Heart left ventricle (tissue), 16 donors: ENCODE measurements at regions not wholly inside any gene's neighbourhood (a gene's known extent, or its start where the extent isn't known, plus 50 kb on each side); places are given as distances from the start of the nearest gene placed in this dataset.

Experiments
- ATAC-seq, 4 donors: fragments of 200-7000 bp; cut with Tn5 transposase; one replicate each; pipeline ENCODE4 v1.9.1; 2020 to 2022; ENCODE audit warnings: moderate library complexity in 4 of 4, mild to moderate bottlenecking in 3 of 4, moderate number of reproducible peaks in 1 of 4
- DNase-seq, 5 donors: peaks; one replicate each; pipeline ENCODE4 v3.0.0-alpha.2; 2020
- H3K27ac ChIP-seq, 12 donors: fragments of 200-600 bp; sonication (generic) in 4 of 12; one replicate each; pipeline versions ENCODE4 v1.5.0 to v1.8.0; 2016 to 2022; ENCODE audit warnings: mild to moderate bottlenecking in 2 of 12
- H3K27me3 ChIP-seq, 9 donors: fragments of 200-600 bp; sonication (generic) in 2 of 9; one replicate each; pipeline versions ENCODE4 v1.5.1 to v1.8.0; 2016 to 2022; ENCODE audit warnings: mild to moderate bottlenecking in 3 of 9
- H3K36me3 ChIP-seq, 9 donors: fragments of 200-600 bp; sonication (generic) in 2 of 9; one replicate each; pipeline versions ENCODE4 v1.5.0 to v1.8.0; 2018 to 2022; ENCODE audit warnings: mild to moderate bottlenecking in 2 of 9
- H3K4me1 ChIP-seq, 12 donors: fragments of 200-600 bp; sonication (generic) in 4 of 12; one replicate each; pipeline versions ENCODE4 v1.5.0 to v1.8.0; 2016 to 2022; ENCODE audit warnings: mild to moderate bottlenecking in 3 of 12
- H3K4me3 ChIP-seq, 12 donors: fragments of 200-600 bp; sonication (generic) in 4 of 12; one replicate each; pipeline versions ENCODE4 v1.5.0 to v1.8.0; 2017 to 2022; ENCODE audit warnings: mild to moderate bottlenecking in 9 of 12, moderate library complexity in 4 of 12
- H3K9me3 ChIP-seq, 12 donors: fragments of 200-600 bp; sonication (generic) in 4 of 12; one replicate each; pipeline versions ENCODE4 v1.5.0 to v1.8.0; 2016 to 2022; ENCODE audit warnings: mild to moderate bottlenecking in 1 of 12
- POLR2A ChIP-seq, 2 donors: fragments of 450-650 bp; IDR thresholded peaks; one replicate each; pipeline ENCODE4 v1.6.1; 2017; ENCODE audit warnings: antibody characterized with exemption in 2 of 2, mild to moderate bottlenecking in 2 of 2, moderate library complexity in 2 of 2
- WGBS, 4 donors: extraction: QIAGEN DNeasy Blood & Tissue Kit in 2 of 4; methylation state at CpG; one replicate each; pipeline versions ENCODE4 v1.1.5 to v1.1.7; 2013 to 2018; 5-methylcytosine and 5-hydroxymethylcytosine counted together
- intact Hi-C, 10 donors: fragments of 100-400 bp; cut with DNase I; formaldehyde crosslinking; loops; one replicate each; pipeline versions ENCODE4 v1.11.1 to v1.14.2; 2022
- TF ChIP-seq, protein P1 (sequence below), 12 donors: fragments of 200-600 bp; sonication (generic) in 4 of 12; IDR thresholded peaks; one replicate each; pipeline versions ENCODE4 v1.5.0 to v1.8.0; 2018 to 2022; ENCODE audit warnings: antibody characterized with exemption in 12 of 12, mild to moderate bottlenecking in 5 of 12
- donor health status: ischemic (EF 13 %, LVEDD 7.1; RV severe dilation, severe dysfunction).
- donor health status: healthy with polysubstance abuse.
- donor health status: DM: no; HTN: yes; CAD: no.
- donor health status: DM: no; HTN: no; CAD: no.
- donor health status: ischemic (EF 25% LVEDD 6.9; RV normal size, moderate dysfunction).
- donor health status: ischemic (EF 25% LVEDD 5.7; RV mildly dilated, moderate dysfunction).
- donor health status: healthy.
- donor health status: DM: yes; HTN: yes; CAD: no.
- donor health status: ischemic (EF 35%, LVEDD 5.7; RV mildly dilated, moderate dysfunction).
- donor health status: nonischemic (EF 11% LVEDD 7.7; RV severe dilation, severe dysfunction).
- donor health status: DM: yes; HTN: yes; CAD: no.
- donor health status: PGD.
- donor health status: ischemic (EF 29% LVEDD 5.4; RV normal size, mild dysfunction).
- donor health status: nonischemic (EF 23%, LVEDD 6.1; RV moderate dilation, normal function).

DNA sequence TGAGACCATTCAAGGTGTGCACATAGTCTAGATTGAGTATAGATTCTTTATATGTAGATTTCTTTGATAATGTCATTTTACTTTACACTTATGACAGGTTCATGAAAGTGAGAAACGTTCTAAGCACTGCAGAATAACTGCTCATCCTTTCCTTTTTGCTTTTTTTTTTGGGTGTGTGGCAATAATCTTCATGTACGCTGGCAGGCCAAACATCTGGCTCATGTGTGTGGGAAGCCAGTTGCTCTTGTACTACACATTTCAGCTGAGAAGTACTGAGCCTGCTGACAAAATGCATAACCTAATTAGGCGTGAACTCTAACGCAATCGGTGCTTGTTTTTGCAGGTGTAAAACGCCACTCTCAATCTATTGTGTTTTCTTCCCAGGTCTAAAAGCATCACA, 350.8 kb upstream of the KAZN start:
- 68 to 81% (median 74%) methylated on average over 6 of the region's 6 CpGs for WGBS, 4 donors
- Histone ChIP-seq H3K36me3 (no peaks in the 10 kb centered on the region), H3K4me1 (no peaks in the 10 kb centered on the region), H3K27me3 (peaks cover 0 to 5% (median 0%) of the 10 kb centered on the region in 9 donors), H3K9me3 (no peaks in the 10 kb centered on the region), H3K27ac (no peak overlapping the region), H3K4me3 (no peak overlapping the region)
- no peak for DNase-seq
- TF ChIP-seq POLR2A (IDR thresholded peaks at IDR 0.05) = no peak
- TF ChIP-seq, protein P1, sequence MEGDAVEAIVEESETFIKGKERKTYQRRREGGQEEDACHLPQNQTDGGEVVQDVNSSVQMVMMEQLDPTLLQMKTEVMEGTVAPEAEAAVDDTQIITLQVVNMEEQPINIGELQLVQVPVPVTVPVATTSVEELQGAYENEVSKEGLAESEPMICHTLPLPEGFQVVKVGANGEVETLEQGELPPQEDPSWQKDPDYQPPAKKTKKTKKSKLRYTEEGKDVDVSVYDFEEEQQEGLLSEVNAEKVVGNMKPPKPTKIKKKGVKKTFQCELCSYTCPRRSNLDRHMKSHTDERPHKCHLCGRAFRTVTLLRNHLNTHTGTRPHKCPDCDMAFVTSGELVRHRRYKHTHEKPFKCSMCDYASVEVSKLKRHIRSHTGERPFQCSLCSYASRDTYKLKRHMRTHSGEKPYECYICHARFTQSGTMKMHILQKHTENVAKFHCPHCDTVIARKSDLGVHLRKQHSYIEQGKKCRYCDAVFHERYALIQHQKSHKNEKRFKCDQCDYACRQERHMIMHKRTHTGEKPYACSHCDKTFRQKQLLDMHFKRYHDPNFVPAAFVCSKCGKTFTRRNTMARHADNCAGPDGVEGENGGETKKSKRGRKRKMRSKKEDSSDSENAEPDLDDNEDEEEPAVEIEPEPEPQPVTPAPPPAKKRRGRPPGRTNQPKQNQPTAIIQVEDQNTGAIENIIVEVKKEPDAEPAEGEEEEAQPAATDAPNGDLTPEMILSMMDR (IDR thresholded peaks at IDR 0.05) = no peak
- no peak for ATAC-seq
- intact Hi-C loops = no loop called here

DNA sequence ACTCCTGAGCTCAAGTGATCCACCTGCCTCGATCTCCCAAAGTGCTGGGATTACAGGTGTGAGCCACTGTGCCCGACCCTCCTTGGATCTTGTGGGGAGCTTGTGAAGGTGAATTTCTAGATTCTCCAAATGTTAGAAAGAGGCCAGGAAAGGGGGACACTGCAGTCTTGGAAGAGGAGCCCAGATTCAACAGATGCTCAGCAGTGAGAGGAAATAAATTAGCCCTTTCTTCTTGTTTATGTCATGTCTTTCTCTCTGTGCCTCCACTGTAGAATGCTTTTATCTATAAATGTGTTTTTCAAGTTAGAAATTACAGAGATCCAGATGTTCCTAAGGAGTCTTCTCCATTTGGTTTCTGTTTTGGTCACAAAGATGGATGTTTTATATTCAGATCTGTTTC, 346.6 kb upstream of the KAZN start:
- H3K36me3 ChIP-seq = no peaks in the 10 kb centered on the region
- H3K4me1 ChIP-seq = peaks cover 0 to 3% (median 0%) of the 10 kb centered on the region in 12 donors
- ATAC-seq = no peak
- DNase-seq = no peak
- no peak overlapping the region for H3K4me3 ChIP-seq
- TF ChIP-seq, protein P1 (IDR thresholded peaks at IDR 0.05) = no peak
- no peak for TF ChIP-seq POLR2A (IDR thresholded peaks at IDR 0.05)
- intact Hi-C loops = no loop called here
- H3K27ac ChIP-seq = no peak overlapping the region
- H3K9me3 ChIP-seq = no peaks in the 10 kb centered on the region
- WGBS, 4 donors = 67 to 92% (median 83%) methylated on average over 2 of the region's 2 CpGs
- H3K27me3 ChIP-seq = peaks cover 0 to 5% (median 0%) of the 10 kb centered on the region in 9 donors

DNA sequence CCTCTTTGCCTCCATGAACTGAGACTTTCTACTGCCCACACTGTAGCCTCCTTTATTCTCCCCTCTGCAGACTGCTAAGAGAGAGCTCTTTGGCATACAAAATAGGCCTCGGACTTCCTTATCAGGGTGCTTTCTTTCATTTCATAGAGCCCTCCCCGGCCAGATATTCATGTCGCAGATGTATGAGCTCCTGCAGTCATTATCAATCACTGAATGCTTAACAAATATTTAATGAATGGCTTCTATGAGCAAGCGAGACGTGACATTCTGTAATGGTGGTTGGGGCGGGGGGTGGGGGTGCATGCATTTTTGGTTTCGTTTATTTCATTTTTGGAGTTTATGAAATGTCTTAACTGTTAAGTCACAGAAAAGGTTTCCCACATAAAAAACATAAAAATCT, 344.8 kb upstream of the KAZN start:
- Histone ChIP-seq H3K27me3 (peaks cover 0 to 5% (median 0%) of the 10 kb centered on the region in 9 donors), H3K9me3 (no peaks in the 10 kb centered on the region), H3K36me3 (no peaks in the 10 kb centered on the region), H3K4me3 (no peak overlapping the region), H3K4me1 (peaks cover 0 to 4% (median 0%) of the 10 kb centered on the region in 12 donors), H3K27ac (no peak overlapping the region)
- DNase-seq = no peak
- intact Hi-C loops = no loop called here
- TF ChIP-seq POLR2A (IDR thresholded peaks at IDR 0.05) = no peak
- TF ChIP-seq, protein P1 (IDR thresholded peaks at IDR 0.05) = no peak
- 71 to 80% (median 77%) methylated on average over 7 of the region's 7 CpGs for WGBS, 4 donors
- ATAC-seq = no peak

DNA sequence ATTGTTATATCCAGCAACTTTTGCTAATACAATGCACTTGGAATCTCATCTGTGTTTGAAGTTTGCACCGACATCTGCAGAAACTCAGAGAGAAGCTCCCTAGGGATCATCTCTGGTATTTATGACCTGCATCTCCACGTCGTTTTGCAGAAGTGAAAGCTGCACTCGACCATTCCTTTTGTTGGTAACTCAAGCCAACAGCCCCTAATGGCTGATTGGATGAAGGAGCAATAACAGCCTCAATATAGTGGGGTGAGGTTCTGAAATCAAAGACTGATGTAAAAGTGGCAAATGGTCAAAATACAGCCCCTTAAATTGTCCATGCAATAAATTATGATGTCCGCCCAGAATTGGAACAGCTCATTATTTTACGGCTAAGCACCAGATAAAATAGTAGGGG, 344.2 kb upstream of the KAZN start:
- H3K9me3 ChIP-seq = no peaks in the 10 kb centered on the region
- H3K36me3 ChIP-seq = no peaks in the 10 kb centered on the region
- no peak overlapping the region for H3K27ac ChIP-seq
- ATAC-seq = no peak
- no peak for DNase-seq
- H3K27me3 ChIP-seq = peaks cover 0 to 5% (median 0%) of the 10 kb centered on the region in 9 donors
- peaks cover 0 to 7% (median 0%) of the 10 kb centered on the region in 12 donors for H3K4me1 ChIP-seq
- H3K4me3 ChIP-seq = no peak overlapping the region
- intact Hi-C loops = no loop called here
- WGBS, 4 donors = 50 to 57% (median 54%) methylated on average over 6 of the region's 6 CpGs
- TF ChIP-seq POLR2A (IDR thresholded peaks at IDR 0.05) = no peak
- TF ChIP-seq, protein P1 (IDR thresholded peaks at IDR 0.05) = no peak
